A549 (cell line): ENCODE measurements at regions not wholly inside any gene's neighbourhood (a gene's known extent, or its start where the extent isn't known, plus 50 kb on each side); places are given as distances from the start of the nearest gene placed in this dataset.

ENCODE experiments used
- EP300 ChIP-seq, 2 experiments: fragments of >200 bp; sonication (Bioruptor Twin); formaldehyde crosslinking; IDR thresholded peaks; 2 replicates in 1 of 2; 3 replicates in 1 of 2; pipeline ENCODE4 v1.6.1; 2016 to 2017
- JUN ChIP-seq, 2 experiments: fragments of >200 bp; sonication (Bioruptor Twin); formaldehyde crosslinking; IDR thresholded peaks; 2 replicates in 1 of 2; 3 replicates in 1 of 2; pipeline ENCODE4 v1.6.1; 2016 to 2017
- POLR2A ChIP-seq: IDR thresholded peaks from 2 replicates; pipeline ENCODE4 v1.6.1; 2012; ENCODE audit warnings: mild to moderate bottlenecking, low read length
- RAD21 ChIP-seq, 2 experiments: fragments of >200 bp in 1 of 2; sonication (Bioruptor Twin) in 1 of 2; formaldehyde crosslinking in 1 of 2; IDR thresholded peaks in 1 of 2; conservative IDR thresholded peaks in 1 of 2; 2 replicates in 1 of 2; 3 replicates in 1 of 2; pipeline ENCODE4 v1.6.1; 2012 to 2018; ENCODE audit warnings: inconsistent platforms in 1 of 2
- RCOR1 ChIP-seq: fragments of 150-350 bp; IDR thresholded peaks from 2 replicates; pipeline ENCODE4 v1.6.1; 2014; ENCODE audit warnings: antibody characterized with exemption, low read length, low read depth
- RFX5 ChIP-seq: fragments of 450-650 bp; IDR thresholded peaks from 2 replicates; pipeline ENCODE4 v1.7.1; 2014; ENCODE audit warnings: antibody characterized with exemption, mild to moderate bottlenecking, moderate library complexity
- TFCP2L1 ChIP-seq: fragments of 250-450 bp; sonication (Bioruptor Pico); IDR thresholded peaks from 2 replicates; pipeline ENCODE4 v1.5.0; 2021; ENCODE audit warnings: mild to moderate bottlenecking
- ZFP36 ChIP-seq: fragments of 450-650 bp; IDR thresholded peaks from 2 replicates; pipeline ENCODE4 v1.6.1; 2014; ENCODE audit warnings: borderline replicate concordance; ENCODE audit not compliant: partially characterized antibody
- TF ChIP-seq, protein P1 (sequence below): IDR thresholded peaks from 2 replicates; pipeline ENCODE4 v1.6.1; 2012
- TF ChIP-seq, protein P2 (sequence below): fragments of >200 bp; sonication (Bioruptor Twin); formaldehyde crosslinking; IDR thresholded peaks from 3 replicates; pipeline ENCODE4 v1.5.1; 2016
- TF ChIP-seq, protein P3 (sequence below): fragments of 200-600 bp; sonication (generic); IDR thresholded peaks from 2 replicates; pipeline ENCODE4 v1.6.1; 2016; ENCODE audit warnings: antibody characterized with exemption, mild to moderate bottlenecking, moderate library complexity

DNA sequence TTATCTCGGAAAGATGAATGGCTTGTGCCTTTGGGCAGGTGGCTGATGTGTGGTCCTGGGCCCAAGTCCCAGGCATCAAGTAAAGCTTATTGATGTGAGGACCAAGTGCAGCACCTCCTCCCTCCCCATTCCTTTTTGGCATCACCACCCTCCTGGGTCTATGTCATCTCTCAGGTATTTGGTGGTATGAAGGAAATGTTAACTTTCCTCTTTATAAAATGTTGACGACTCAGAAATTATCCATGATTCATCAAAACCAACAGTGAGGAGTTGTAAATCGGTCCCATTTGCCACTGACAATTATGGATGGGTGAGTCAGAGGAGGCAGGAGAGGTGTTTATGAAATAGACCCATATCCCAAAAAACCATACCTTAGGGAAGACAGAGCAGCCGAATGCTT is 229.4 kb upstream of the GATB start:
- TF ChIP-seq RCOR1 = no peak
- TF ChIP-seq, protein P1, sequence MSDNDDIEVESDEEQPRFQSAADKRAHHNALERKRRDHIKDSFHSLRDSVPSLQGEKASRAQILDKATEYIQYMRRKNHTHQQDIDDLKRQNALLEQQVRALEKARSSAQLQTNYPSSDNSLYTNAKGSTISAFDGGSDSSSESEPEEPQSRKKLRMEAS = no peak
- TF ChIP-seq ZFP36 = no peak
- TF ChIP-seq TFCP2L1 = no peak
- TF ChIP-seq RAD21 (conservative IDR thresholded peaks at IDR 0.05 in 1 of 2, IDR thresholded peaks at IDR 0.05 in 1 of 2) = no peak
- TF ChIP-seq JUN (IDR thresholded peaks at IDR 0.05) = no peak
- TF ChIP-seq, protein P2, sequence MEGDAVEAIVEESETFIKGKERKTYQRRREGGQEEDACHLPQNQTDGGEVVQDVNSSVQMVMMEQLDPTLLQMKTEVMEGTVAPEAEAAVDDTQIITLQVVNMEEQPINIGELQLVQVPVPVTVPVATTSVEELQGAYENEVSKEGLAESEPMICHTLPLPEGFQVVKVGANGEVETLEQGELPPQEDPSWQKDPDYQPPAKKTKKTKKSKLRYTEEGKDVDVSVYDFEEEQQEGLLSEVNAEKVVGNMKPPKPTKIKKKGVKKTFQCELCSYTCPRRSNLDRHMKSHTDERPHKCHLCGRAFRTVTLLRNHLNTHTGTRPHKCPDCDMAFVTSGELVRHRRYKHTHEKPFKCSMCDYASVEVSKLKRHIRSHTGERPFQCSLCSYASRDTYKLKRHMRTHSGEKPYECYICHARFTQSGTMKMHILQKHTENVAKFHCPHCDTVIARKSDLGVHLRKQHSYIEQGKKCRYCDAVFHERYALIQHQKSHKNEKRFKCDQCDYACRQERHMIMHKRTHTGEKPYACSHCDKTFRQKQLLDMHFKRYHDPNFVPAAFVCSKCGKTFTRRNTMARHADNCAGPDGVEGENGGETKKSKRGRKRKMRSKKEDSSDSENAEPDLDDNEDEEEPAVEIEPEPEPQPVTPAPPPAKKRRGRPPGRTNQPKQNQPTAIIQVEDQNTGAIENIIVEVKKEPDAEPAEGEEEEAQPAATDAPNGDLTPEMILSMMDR = no peak
- no peak for TF ChIP-seq EP300 (IDR thresholded peaks at IDR 0.05)
- TF ChIP-seq, protein P3, sequence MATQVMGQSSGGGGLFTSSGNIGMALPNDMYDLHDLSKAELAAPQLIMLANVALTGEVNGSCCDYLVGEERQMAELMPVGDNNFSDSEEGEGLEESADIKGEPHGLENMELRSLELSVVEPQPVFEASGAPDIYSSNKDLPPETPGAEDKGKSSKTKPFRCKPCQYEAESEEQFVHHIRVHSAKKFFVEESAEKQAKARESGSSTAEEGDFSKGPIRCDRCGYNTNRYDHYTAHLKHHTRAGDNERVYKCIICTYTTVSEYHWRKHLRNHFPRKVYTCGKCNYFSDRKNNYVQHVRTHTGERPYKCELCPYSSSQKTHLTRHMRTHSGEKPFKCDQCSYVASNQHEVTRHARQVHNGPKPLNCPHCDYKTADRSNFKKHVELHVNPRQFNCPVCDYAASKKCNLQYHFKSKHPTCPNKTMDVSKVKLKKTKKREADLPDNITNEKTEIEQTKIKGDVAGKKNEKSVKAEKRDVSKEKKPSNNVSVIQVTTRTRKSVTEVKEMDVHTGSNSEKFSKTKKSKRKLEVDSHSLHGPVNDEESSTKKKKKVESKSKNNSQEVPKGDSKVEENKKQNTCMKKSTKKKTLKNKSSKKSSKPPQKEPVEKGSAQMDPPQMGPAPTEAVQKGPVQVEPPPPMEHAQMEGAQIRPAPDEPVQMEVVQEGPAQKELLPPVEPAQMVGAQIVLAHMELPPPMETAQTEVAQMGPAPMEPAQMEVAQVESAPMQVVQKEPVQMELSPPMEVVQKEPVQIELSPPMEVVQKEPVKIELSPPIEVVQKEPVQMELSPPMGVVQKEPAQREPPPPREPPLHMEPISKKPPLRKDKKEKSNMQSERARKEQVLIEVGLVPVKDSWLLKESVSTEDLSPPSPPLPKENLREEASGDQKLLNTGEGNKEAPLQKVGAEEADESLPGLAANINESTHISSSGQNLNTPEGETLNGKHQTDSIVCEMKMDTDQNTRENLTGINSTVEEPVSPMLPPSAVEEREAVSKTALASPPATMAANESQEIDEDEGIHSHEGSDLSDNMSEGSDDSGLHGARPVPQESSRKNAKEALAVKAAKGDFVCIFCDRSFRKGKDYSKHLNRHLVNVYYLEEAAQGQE = no peak
- no peak for TF ChIP-seq POLR2A
- TF ChIP-seq RFX5 = no peak
